AG04450 (cell line): ENCODE measurements at regions not wholly inside any gene's neighbourhood (a gene's known extent, or its start where the extent isn't known, plus 50 kb on each side); places are given as distances from the start of the nearest gene placed in this dataset.

Experiments
- CTCF ChIA-PET: fragments of 300-600, 350-600 bp; formaldehyde crosslinking; extraction: SDS; loops from one replicate; lab custom pipeline; 2022; ENCODE audit warnings: antibody characterized with exemption, inconsistent platforms; lab: Charles Lee
- POLR2A ChIA-PET: fragments of 350-600 bp; formaldehyde crosslinking; extraction: SDS; loops from one replicate; lab custom pipeline; 2021; ENCODE audit warnings: antibody characterized with exemption, inconsistent platforms; lab: Yijun Ruan, JAX
- DNase-seq: peaks from one replicate; pipeline ENCODE4 v3.0.0-alpha.2; 2011; ENCODE audit warnings: low read depth, low spot score
- H3K27ac ChIP-seq: one replicate; pipeline ENCODE4 v1.5.1; 2012; ENCODE audit warnings: low read depth, low read length, control low read depth
- H3K27me3 ChIP-seq: one replicate; pipeline ENCODE4 v1.6.0; 2012; ENCODE audit warnings: low read length; ENCODE audit not compliant: control insufficient read depth, insufficient read depth
- H3K4me3 ChIP-seq: 2 replicates; pipeline ENCODE4 v1.5.1; 2011; ENCODE audit warnings: mild to moderate bottlenecking, low read depth, low read length, control low read depth
- H3K9me3 ChIP-seq: 2 replicates; pipeline ENCODE4 v1.5.1; 2012; ENCODE audit warnings: low read length; ENCODE audit not compliant: control insufficient read depth, insufficient read depth
- CTCF ChIP-seq: IDR thresholded peaks from 2 replicates; pipeline ENCODE4 v1.5.1; 2011; ENCODE audit warnings: low read depth, low read length, control low read depth, inconsistent platforms

GRCh38 chr6:156121973-156122372, 655.2 kb upstream of the ARID1B start:
- Histone ChIP-seq H3K9me3 (no peaks in the 10 kb centered on the region), H3K27me3 (peaks cover 3% of the 10 kb centered on the region), H3K4me3 (no peak overlapping the region), H3K27ac (no peak overlapping the region)
- CTCF ChIA-PET, result no interaction called here
- POLR2A ChIA-PET, result no interaction called here
- TF ChIP-seq CTCF, result no peak
- no peak for DNase-seq

DNA sequence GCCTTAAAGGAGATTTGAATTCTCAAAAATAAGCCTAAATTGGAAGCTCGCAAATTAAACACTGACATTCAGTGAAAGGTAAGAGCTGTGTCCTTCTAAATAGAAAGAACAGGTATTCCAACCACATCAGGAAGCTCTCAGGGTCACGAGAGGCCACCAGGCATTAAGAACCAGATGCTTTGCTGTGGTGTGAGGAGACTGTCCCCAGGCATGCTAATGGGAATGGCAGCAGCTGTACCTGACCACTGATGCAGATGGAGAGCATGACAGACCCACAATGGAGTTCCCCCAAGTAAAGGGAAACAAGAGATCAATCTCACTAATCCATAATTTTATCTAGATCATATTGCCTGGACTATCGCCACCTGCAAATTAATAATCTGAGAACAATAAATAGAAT, 658.9 kb upstream of the NOX3 start:
- no peaks in the 10 kb centered on the region for H3K9me3 ChIP-seq
- H3K27me3 ChIP-seq, result no peaks in the 10 kb centered on the region
- H3K4me3 ChIP-seq, result no peak overlapping the region
- ChIA-PET CTCF (no interaction called here), POLR2A (no interaction called here)
- TF ChIP-seq CTCF, result no peak
- no peak for DNase-seq
- no peak overlapping the region for H3K27ac ChIP-seq

DNA sequence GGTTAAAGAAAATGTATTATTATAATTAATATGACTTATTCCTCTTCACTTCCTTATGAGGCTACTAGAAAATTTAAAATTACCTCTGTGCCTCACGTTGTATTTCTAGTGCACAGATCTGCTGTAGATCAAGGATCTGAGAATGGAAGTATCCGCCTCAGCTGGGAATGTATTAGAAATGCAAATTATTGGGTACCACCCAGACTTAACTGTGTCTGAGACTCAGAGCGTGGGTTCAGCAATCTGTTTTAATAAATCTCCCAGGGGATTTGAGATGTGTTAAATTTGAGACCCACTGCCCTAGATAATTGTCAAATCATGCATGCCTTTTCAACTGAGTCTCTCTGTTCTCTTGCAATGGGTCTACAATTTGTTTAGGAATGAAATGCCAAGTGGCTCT, 658.0 kb upstream of the NOX3 start:
- CTCF ChIA-PET, result no interaction called here
- H3K27ac ChIP-seq, result no peak overlapping the region

DNA sequence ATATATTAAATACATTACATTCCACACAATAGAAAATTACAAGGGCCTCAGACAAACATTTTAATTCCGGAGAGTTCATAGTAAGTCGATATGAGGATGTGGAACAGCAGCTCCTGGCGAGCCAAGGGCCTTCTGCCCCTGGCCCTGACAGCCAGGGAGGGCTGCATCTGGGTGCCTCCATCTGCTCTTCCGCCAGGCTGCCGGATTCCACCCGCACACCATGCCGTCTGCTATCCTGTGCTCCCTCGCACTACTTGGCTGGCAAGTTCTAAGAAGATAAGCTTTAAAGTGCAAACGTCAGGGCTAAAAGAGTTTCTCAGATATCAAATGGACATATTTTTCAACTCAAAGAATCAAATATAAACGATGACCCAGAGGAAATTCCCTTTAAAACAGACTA, 656.3 kb upstream of the NOX3 start:
- no peak overlapping the region for H3K27ac ChIP-seq
- no peaks in the 10 kb centered on the region for H3K9me3 ChIP-seq
- ChIA-PET POLR2A (no interaction called here), CTCF (no interaction called here)
- H3K27me3 ChIP-seq, result no peaks in the 10 kb centered on the region
- no peak for DNase-seq
- H3K4me3 ChIP-seq, result no peak overlapping the region
- no peak for TF ChIP-seq CTCF

More for the DNA sequence above, 658.0 kb upstream of the NOX3 start:
- H3K9me3 ChIP-seq, result no peaks in the 10 kb centered on the region
- no peak overlapping the region for H3K4me3 ChIP-seq
- no peak for DNase-seq
- no peaks in the 10 kb centered on the region for H3K27me3 ChIP-seq
- POLR2A ChIA-PET, result no interaction called here
- TF ChIP-seq CTCF, result no peak

DNA sequence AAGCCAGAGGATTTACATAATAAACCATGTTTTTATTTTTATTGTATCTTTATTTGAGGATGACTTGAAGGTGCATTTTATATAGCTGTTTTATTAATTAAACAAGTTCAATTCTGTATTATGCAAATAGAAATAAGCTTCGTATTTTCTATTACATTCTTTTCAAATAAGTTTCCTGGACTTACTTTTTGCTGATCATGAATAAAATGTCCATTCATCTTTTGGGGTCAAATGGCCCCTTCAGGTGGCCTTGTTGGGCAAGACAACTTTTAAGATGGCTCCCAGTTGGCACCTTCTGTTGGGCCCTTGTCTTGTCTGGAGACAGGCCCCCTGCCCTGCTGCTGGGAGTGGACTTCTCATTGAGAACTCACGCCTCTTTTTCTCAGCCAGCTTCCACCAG, 654.6 kb upstream of the NOX3 start:
- no peak for TF ChIP-seq CTCF
- Histone ChIP-seq H3K4me3 (no peak overlapping the region), H3K27ac (no peak overlapping the region), H3K9me3 (no peaks in the 10 kb centered on the region), H3K27me3 (no peaks in the 10 kb centered on the region)
- POLR2A ChIA-PET, result no interaction called here
- CTCF ChIA-PET, result no interaction called here
- DNase-seq, result no peak
